GM12878 (cell line): ENCODE measurements at regions not wholly inside any gene's neighbourhood (a gene's known extent, or its start where the extent isn't known, plus 50 kb on each side); places are given as distances from the start of the nearest gene placed in this dataset.

ENCODE experiments used
- CUX1 ChIP-seq: IDR thresholded peaks from 2 replicates; pipeline ENCODE4 v1.6.1; 2012; ENCODE audit warnings: improper control_type of control experiment, low read depth, low read length; ENCODE audit not compliant: insufficient replicate concordance
- REST ChIP-seq: IDR thresholded peaks from 2 replicates; pipeline ENCODE4 v1.6.1; 2012; ENCODE audit warnings: mild to moderate bottlenecking, low read depth, low read length

- TF ChIP-seq CUX1 (no peak), REST (no peak)
Measured at GRCh38 chr18:70431203-70431624, 142.4 kb downstream of the SOCS6 start (continued).
